Stimulated activated CD8-positive, alpha-beta memory T cell treated with anti-CD3 and anti-CD28 coated beads, Interleukin-4, amount 100 ng/mL, for 24 hours (primary cell): ENCODE measurements at regions not wholly inside any gene's neighbourhood (a gene's known extent, or its start where the extent isn't known, plus 50 kb on each side); places are given as distances from the start of the nearest gene placed in this dataset.
"Not testable (repeated sequence)": the region's sequence is repeated elsewhere in the genome, so short reads cannot be mapped to it uniquely, and the experiment has no call there.

Experiments
- DNase-seq: peaks from one replicate; pipeline ENCODE4 v3.0.0-alpha.2; 2020; ENCODE audit warnings: low read depth

GRCh38 chr9:38185647-38186403 is 116.8 kb upstream of the SHB start:
- no peak for DNase-seq

- DNase-seq: no peak
These were observed 115.1 kb upstream of the SHB start for GRCh38 chr9:38183994-38184568.

GRCh38 chr9:38182321-38182720 is 113.3 kb upstream of the SHB start:
- no peak for DNase-seq

GRCh38 chr9:38181866-38182265 is 112.8 kb upstream of the SHB start:
- DNase-seq: no peak

GRCh38 chr9:38181232-38181631 is 112.2 kb upstream of the SHB start:
- DNase-seq: no peak

GRCh38 chr9:38180656-38181055 is 111.6 kb upstream of the SHB start:
- DNase-seq: no peak

GRCh38 chr9:38179965-38180364 is 110.9 kb upstream of the SHB start:
- DNase-seq: no peak

- no peak for DNase-seq
These were observed 109.2 kb upstream of the SHB start for GRCh38 chr9:38178237-38178636.

- no peak for DNase-seq
These were observed 108.7 kb upstream of the SHB start for GRCh38 chr9:38177680-38178079.

GRCh38 chr9:38176251-38176650 is 107.2 kb upstream of the SHB start:
- DNase-seq: no peak

GRCh38 chr9:38175423-38175822 is 106.4 kb upstream of the SHB start:
- no peak for DNase-seq

GRCh38 chr9:38172586-38172985 is 103.6 kb upstream of the SHB start:
- DNase-seq: no peak

GRCh38 chr9:38171926-38172325 is 102.9 kb upstream of the SHB start:
- DNase-seq: no peak

- no peak for DNase-seq
These were observed 102.5 kb upstream of the SHB start for GRCh38 chr9:38171538-38171884.

- not testable (repeated sequence) for DNase-seq
These were observed 101.9 kb upstream of the SHB start for GRCh38 chr9:38170763-38171537.

- DNase-seq: not testable (repeated sequence)
These were observed 101.1 kb upstream of the SHB start for GRCh38 chr9:38170155-38170554.

- no peak for DNase-seq
These were observed 97.5 kb upstream of the SHB start for GRCh38 chr9:38166501-38166900.

- no peak for DNase-seq
These were observed 95.7 kb upstream of the SHB start for GRCh38 chr9:38164659-38165221.

GRCh38 chr9:38163518-38163917 is 94.5 kb upstream of the SHB start:
- DNase-seq: no peak

- no peak for DNase-seq
These were observed 93.5 kb upstream of the SHB start for GRCh38 chr9:38162332-38163211.

GRCh38 chr9:38160613-38161215 is 91.7 kb upstream of the SHB start:
- DNase-seq: peak; percentile 34

- no peak for DNase-seq
These were observed 90.6 kb upstream of the SHB start for GRCh38 chr9:38159599-38159998.
